GM11168 (cell line): ENCODE measurements at regions not wholly inside any gene's neighbourhood (a gene's known extent, or its start where the extent isn't known, plus 50 kb on each side); places are given as distances from the start of the nearest gene placed in this dataset.
"Not testable (repeated sequence)": the region's sequence is repeated elsewhere in the genome, so short reads cannot be mapped to it uniquely, and the experiment has no call there.

Experiments used
- in situ Hi-C: fragments of 300-500 bp; cut with MboI; formaldehyde crosslinking; loops from one replicate; pipeline ENCODE4 v1.12.0; 2022; ENCODE audit warnings: low sequenced_read_pairs; ENCODE audit not compliant: unreplicated experiment

DNA sequence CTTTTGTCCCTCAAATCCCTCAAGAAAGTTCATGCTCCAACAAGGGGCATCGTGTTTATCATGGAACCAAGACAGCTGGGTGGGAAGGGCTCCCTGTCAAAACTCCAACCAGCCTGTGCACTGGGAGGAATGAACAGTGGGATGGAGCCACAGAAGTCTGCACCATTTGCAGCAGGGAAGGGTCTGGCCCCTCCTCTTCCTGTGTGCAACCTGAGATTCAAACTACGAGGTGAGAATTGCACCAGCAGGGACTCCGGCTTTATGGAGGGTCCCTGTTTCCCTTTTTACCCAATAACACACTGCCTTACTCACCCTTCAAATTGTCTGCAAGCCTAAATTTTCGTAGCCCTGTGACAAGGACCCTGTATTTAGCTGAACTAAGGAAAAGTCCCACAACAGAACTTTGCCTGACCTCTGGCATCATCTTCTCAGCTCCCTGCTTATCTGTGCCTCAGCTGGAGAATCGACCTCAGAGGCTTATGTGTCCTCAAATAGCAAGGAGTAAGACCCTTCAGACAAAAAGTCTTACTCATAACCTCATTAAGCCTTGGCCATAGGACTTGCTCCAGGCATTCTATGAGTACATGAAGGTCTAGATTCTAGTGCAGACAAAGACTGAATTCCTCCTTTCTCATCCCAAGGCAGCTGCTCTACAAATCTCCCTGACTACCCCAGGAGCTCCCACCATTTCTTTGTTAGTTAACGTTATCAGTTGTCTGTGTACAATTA is 178.3 kb upstream of the SERPINE2 start:
- in situ Hi-C loops, result no loop called here

DNA sequence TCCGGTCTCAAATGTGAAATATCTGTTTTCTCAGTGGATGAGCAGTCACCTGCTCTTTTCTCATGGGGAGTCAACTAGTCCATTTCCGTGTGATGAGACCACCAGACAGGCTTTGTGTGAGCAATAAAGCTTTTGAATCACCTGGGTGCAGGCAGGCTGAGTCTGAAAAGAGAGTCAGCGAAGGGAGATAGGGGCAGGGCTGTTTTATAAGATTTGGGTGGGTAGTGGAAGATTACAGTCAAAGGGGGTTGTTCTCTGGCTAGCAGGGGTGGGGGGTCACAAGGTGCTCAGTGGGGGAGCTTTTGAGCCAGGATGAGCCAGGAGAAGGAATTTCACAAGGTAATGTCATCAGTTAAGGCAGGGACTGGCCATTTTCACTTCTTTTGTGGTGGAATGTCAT is 176.5 kb upstream of the SERPINE2 start:
- in situ Hi-C loops, result not testable (repeated sequence)

DNA sequence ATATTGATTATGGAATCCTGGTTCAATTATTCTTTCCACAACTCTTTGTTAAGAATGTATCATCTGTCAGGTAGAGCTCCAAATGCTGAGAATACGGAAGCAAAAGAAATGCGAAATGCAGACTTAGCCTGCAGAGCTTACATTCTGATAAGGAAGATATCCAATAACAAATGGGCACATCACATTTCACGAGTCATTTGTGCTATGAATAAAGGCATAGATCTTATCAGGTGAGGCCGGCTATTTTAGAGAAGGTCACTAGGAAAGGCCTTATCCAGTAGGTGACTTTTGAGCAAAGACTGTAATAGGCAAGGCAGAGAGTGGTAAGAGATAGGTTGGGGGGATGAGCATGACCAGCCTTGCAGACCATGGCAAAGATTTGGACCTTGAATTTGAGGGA is 174.3 kb upstream of the SERPINE2 start:
- in situ Hi-C loops, result no loop called here

DNA sequence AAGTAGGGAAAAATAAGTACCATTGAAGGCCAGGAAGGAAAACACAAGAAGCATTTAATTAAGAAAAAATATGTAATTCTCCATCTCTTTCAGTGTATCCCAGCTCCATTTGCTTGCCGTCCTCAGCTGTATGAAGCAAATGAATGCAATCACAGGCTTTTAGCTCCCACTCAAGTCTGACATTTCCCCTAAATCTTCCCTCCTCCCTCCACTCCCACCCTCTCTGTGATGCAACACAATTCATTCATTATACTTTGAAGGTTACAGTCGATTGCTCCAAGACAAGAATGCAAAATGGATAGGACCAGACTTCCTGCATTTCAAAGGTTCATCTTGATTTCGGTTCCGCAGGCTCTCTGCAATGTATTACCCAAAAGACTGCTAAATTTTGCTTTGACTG is 172.7 kb upstream of the SERPINE2 start:
- in situ Hi-C loops, result no loop called here

DNA sequence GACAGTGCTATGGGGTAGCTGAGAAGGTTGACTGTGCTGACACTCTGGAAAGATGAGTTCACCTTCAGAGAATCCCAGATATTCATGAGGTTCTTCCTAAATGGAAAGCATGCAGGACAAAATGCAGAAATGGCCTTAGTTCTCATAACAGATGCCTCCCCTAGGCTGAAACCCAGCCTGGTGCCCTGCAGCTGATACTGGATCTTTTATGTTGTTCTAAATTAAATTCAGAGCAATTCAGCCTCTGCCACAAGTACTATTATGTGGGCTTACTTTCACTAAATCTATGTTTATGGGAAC is 172.0 kb upstream of the SERPINE2 start:
- in situ Hi-C loops, result no loop called here

DNA sequence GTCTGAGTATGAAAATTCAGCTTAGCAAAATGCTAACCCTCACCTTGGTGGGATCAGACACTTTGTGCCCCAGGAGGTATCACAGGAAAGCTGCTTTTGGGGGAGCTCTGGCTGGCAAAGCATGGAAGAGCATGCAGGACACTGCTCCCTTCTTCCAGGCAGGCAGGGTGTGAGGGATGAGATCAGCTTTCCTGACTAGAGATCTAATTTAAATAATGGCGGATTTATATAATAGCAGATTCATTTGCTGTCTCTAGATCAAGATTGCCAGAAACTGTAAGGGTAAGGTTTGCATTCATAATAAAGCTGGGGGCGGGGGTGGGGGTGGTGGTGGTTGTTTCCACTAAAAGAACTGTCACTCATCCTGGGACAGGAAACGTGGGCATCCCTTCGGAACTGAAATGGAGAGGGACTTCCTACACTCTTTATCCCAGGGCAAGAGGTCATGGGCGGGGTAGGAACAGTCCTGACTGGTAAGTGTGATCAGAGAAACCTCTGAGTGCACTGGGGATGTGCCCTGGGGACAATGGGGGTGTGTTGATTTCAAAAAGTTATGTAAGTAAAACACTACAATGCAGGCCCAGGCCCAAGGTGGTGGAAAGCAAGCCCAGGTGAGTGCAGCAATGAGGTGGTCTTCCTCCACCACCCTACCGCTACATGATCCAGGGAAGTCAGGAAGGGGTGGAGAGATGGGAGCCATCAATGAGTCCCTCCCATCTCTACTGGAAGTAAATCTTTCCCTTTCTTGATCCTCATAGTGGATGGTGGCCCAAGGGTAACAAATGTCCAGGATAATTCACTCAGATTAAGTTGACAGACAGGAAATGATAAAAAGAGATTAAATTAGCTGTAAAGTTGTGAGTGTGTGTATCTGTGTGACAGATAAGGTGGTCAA is 171.4 kb upstream of the SERPINE2 start:
- in situ Hi-C loops, result no loop called here

DNA sequence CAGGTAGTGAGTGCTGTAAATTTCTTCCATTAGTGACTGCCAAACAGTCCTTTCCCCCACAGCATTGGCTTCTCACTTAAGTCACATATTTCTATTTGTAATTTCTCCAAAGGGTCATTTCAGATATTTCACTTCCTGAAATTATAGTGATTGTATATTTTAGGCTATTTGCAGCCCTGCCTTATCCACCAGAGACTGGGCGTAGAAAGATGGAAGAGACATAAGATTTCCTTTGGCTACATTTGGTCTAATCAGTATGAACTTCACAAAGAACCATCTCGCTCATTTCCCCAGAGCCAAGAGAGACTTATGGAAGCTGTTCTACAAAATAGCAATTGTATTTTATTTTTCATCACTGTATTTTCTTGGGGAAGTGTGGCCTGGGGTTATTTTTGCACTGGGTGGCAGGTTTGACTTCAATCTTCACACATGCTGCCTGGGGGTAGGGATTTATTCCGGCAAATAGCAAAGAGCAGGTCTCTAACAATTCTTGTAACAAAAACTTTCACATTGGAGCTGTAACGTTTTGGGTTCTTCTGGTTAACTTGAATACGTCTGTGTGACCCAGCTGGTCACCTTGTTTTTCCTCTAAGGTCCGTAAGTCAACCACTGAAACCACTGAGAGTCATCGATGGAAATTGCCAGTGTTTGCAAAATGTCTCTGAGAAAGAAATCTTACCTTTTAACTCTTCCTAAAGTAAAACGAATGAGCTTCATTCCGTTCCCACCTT is 170.6 kb upstream of the SERPINE2 start:
- in situ Hi-C loops, result no loop called here

DNA sequence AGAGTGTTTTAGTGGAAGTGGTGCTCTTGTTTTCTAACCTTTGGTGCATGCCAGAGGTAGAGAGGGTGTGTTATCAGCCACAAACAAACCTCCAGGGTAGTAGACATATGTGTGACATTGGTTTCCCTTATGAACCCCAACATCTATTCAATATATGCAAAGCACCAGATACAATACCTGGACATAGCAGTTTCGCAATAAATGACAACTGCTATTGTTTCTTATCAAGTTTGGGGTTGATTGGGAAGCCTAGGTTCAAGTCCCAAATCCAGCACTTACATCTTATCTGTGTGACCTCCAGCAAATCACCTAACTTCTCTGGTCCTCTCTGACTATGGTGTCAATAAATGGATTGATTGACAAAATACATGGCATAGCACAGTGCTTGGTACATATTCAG is 169.4 kb upstream of the SERPINE2 start:
- in situ Hi-C loops, result no loop called here

DNA sequence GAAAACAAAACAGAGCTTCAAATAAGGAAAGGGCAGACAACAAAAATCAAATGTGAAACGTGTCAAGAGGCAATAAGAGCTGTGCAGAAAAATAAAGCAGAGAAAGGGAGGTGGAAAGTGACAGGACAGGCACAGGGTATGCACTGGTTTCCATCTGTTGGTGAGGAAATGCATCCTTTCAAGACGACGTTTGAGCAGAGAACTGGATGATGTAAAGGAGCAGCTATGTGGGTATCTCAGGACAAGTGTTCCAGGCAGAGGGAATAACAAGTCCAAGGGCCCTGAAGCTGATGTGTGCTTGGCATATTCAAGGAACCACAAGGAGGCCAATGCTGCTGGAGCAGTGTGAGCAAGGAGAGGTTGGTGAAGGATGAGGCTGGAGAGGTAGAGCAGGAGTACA is 168.9 kb upstream of the SERPINE2 start:
- in situ Hi-C loops, result no loop called here

DNA sequence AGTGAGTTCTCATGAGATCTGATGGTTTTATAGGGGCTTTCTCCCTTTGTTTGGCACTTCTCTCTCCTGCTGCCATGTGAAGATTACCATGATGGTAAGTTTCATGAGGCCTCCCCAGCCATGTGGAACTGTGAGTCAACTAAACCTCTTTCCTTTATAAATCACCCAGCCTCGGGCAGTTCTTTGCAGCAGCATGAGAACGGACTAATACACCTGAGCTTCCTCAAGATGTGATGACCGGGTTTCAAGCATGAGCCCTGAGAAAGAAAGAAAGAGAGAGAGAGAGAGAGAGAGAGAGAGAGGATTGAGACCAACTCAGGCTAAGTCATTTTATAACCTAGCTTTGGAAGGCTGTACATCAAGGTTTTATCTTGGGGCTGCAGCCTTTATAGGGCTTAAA is 167.7 kb upstream of the SERPINE2 start:
- in situ Hi-C loops, result no loop called here

DNA sequence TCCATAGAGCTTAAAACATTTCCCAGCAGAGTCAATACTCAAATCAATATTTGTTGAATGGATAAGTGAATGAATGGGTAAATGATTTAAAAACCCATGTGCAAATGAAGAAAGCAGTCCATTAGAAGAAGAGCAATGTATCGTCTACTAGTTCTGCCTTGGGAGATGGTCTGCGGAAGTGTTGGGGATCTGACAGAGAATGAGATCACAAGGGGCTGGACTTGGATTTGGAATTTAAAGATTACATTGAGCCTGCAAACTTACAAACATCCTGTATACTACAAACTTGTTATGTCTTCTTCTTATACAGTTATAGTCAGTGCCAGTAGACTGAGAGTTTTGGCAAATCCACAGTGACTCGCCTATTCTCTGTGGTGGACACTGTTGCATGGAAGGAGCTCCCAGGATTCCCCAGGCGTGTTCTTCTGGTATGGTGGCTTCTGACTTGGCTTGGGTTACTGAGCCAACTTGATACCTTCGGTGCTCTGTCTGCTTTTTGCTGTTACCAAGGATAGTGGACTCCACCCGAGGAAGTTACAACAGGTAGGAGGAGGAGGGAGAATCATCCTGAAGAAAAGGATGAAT is 163.3 kb upstream of the SERPINE2 start:
- in situ Hi-C loops, result no loop called here

DNA sequence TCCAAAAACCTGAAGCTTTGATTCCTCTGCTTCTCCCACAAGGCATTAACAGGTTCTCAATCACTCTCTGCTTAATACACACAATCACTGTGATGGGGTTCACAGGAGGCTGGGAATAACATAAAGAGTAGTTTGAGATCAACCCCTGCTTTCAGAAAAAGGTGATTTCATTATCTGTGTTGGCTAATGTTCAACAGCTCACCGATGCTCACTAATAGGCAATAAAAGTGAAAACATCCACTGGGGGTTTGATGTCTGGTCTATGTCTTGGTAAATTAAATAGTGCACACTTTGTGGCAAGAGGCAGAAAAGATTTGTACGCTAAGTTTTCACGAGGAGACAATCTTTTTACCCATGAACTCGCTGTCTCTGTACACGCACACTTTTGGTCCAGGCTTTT is 159.3 kb upstream of the SERPINE2 start:
- in situ Hi-C loops, result no loop called here

DNA sequence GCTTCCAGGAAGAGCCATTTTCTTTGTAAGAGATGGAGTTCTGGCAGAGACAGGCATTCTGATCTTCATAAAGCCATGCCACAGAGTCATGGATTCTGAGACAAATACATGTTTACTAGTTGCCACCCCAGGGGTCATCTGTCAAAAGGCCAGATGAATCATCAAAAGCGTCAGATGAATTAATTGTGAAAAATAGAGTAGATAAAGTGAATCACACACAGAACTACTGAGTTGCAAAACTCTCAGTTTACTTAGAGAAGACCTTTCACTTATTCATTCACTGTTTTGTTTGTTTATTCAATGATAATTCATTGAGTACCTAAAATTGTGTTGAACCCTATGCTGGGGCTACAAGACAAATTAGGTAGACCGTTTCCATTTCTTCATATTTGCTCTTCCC is 157.7 kb upstream of the SERPINE2 start:
- in situ Hi-C loops, result no loop called here

DNA sequence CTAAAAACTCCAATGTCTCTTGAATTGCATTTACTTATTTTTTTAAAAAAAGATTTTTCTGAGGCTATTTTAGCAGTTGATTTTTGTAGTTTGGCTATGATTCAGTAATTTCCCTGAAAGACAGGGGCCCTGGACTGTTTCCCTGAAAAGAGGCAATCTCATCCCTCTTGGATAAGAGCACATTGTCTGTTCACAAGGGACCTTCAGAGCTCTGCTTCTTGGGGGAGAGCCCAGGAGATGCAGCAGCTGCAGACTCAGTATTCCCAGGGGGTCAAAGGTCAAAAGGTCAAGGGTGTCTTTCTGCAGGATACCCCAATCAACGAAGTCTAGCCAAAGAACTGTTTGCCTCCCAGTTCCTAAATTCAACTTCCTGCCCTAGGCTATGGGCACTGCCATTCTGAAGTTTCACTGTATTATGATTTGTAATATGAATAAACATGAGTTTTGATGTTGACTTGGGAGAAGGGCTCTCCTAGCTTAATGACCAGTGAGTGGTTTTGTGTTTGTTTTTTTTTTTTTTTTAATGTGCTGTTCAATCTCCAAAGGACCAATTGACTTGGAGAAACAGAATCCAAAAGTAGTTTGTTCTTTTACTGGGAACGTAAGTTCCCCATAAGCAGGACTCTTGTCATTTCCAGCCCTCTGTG is 157.0 kb upstream of the SERPINE2 start:
- in situ Hi-C loops, result no loop called here

DNA sequence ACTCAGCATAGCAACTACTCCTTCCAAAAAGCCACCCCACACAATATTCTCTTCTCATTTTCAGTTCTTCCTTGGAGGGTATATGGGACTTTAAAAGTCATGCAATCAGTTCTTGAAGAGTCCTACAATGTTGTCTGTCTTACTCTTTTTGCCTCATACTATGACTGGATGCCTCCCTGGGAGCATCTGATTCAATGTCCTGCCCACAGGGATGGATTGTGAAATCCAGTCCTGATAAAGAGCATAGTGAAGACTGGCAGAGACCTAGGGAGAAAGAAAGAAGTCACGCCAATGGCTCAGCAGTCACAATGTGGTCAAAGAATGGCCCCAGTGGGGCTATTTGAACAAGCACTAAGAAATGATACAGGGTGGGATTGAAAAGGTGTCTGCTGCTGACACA is 155.1 kb upstream of the SERPINE2 start:
- in situ Hi-C loops, result no loop called here

DNA sequence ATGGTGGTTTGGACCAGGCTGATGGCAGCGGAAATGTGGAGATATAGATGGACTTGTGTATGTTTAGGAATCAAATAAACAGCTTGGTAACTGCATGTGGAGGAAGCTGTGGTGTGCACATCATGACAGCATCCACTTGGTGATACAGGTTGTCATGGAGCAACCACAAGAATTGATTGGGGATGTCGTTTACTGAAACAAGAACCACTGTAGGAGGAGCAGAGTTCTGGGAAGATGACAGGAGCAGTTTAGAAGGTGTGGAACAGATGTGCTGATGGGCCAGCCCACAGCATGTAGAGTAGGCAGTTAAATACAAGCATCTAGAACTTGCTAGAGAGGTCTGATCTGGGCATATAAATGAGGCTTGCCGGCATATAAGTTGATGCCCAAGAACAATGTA is 152.4 kb upstream of the SERPINE2 start:
- in situ Hi-C loops, result no loop called here

DNA sequence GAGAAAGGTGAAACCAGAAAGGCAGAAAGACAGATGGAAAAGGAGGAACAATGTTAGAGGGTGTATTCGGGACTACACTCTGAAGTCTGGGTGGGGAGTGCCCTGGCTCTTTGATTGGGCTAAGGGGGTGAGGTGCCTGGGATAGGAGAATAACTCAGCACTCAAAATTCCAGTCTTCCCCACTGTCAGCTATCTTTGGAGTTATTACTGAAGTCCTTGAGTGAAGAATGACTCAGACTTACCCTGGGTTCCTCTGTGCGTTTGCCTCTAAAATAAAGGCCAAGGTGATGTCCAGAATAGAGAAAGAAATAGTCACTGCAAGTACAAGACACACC is 151.8 kb upstream of the SERPINE2 start:
- in situ Hi-C loops, result no loop called here

DNA sequence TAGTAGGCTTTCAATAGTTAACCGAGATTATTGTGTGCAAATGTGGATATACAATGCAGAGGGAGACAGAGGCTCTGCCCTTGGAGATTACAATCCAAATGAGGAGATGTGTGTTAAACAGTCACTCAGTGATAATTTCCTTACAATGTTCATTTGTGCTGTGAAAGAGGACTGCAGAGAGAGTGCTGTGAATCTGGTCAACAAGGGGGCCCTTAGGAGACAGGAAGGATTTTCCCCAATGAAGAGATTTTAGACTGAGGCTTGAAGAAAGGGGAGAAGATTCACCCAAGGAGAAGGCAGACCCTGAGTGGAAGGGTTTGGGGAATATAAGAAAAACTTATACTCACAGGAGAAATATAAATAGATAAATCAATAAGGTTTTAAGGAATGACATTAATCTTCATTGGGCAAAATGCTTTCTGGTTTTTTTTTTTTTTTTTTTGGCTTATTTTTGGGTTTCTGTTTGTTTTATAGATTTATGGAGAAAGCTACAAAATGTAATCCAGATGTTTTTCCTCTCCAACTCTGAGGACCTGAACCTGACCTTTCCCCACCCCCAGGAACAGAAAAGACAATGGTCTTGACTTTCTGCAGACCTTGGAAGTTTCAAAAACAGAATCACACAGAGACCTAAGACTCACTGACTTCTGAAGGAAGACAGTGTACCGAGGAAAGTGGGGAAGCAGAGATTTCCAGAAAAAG is 151.3 kb upstream of the SERPINE2 start:
- in situ Hi-C loops, result no loop called here

DNA sequence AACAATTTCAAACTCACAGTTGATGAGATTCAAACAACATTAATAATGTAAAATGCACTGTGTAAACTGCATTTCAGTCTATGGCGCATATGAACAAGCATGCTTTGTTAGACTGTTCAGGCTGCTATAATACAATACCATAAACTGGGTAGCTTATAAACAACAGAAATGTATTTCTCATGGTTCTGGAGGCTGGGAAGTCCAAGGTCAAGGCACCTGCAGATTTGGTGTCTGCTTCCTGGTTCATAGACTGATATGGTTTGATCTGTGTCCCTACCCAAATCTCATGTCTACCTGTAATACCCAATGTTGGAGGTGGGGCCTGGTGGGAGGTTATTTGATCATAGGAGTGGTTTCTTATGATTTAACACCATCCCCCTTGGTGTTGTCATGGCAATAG is 148.1 kb upstream of the SERPINE2 start:
- in situ Hi-C loops, result no loop called here

DNA sequence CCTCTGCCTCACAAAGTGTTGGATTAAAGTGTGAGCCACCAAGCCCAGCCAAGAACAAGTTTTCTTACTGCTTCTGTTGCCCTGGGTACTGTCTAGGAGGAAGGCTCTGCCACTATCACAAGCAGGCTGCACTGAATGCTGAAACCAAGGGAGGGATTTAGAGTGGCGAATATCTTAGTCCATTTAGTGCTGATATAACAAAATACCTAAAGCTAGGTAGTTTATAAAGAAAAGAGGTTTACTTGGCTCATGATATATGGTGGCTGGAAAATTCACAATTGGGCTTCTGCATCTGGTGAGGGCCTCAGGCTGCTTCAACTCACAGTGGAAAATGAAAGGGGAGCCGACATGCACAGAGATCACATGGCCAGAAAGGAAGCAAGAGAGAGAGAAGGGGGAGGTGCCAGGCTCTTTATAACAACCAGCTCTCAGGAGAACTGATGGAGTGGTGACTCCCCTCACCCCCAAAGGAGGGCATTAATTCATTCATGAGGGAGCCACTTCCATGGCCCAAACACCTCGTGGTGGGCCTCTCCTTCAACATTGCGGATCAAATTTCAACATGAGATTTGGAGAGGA is 146.0 kb upstream of the SERPINE2 start:
- in situ Hi-C loops, result no loop called here
